A172 (cell line): ENCODE measurements at regions not wholly inside any gene's neighbourhood (a gene's known extent, or its start where the extent isn't known, plus 50 kb on each side); places are given as distances from the start of the nearest gene placed in this dataset.

Experiments
- DNase-seq: peaks from one replicate; pipeline ENCODE4 v3.0.0-alpha.2; 2015; ENCODE audit warnings: low spot score

DNA sequence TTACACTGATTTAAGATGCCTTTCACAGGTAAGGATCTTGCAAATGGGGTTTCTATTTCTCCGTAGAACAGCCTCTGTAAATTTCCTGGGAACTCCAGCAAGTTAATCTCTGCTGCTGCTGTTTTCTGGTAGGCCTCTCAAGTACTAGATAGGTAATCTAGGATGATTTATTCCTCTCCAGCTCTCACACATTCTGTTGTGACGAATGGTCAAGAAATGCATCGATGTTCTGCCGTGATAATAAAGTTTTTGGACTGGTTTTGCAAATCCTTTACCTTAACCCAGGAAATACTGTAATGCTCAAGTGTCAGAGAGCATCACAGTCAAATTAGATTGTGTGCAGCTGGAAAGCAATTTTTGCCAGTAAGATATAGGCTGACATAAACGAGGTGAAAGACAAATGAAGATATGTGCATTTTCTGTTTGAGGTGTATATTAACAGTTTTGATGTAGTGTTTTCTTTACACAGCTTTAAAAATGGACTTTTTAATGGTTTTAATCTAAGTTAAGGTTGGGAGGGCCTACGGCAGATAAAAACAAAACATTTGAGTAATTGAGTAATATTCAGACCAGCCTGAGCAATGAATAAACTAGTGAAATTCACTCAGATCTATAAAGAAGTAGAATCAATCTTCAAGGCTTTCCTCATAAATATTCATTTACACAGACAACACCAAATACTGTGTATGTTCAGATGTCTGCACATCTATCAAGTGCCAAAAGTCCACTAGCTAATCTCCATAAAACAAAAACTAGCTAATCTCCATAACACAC lies 300.6 kb upstream of the EDIL3 start:
- no peak for DNase-seq

GRCh38 chr5:84683594-84683993 lies 298.9 kb upstream of the EDIL3 start:
- no peak for DNase-seq

DNA sequence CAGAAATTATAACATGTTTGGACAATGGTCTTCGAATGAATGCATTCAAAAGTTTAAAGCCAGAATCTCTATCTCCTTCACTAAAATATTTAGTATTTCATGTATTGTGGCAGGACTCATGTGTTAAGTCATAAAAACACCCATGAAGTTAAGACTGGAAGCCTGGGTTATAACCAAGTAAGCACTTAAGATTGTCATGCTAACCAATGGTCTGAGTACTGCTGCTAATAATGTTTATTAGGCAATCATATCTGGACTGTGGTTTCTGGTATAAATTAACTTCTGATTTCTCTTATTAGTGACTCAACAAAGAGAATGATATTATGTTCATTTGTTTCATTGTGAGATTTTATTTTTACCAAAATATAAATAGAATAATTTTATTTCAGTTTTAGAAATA lies 297.9 kb upstream of the EDIL3 start:
- DNase-seq: no peak

DNA sequence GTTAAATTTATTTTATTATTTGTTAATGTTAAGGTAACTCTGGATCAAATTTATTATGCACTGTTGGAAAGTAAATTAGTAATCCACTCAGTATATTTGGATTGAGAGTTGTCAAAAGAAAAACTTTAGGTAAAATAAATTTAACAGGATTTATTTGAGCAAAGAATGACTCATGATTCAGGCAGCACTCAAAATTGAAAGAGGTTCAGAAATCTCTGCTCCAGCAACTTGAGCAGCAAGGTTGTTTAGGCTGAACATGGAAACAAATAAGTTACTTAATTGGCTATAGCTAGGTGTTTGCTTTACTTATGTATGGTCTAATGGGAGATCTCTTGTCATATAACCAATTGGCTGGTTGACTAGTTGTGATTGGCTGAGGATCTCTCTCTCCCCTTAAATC lies 296.2 kb upstream of the EDIL3 start:
- no peak for DNase-seq

DNA sequence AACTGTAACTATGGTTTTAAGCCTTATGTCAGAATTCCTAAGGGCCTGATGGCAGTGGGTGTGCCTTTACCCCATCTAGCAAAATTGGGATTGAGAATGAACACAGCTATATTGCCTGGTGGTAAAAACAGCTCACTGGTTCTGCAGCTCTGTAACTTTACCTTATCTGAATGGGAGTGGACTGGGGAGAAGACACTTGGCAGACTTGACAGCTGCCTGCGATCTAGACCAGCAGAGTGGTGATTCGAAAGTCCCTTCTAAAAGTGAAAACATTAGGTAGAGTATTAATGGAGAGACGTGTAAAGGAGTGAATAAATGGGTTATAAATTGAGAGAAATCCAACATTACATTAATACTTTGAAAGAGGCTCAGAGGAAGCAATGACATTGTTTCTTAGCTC lies 289.1 kb upstream of the EDIL3 start:
- no peak for DNase-seq

DNA sequence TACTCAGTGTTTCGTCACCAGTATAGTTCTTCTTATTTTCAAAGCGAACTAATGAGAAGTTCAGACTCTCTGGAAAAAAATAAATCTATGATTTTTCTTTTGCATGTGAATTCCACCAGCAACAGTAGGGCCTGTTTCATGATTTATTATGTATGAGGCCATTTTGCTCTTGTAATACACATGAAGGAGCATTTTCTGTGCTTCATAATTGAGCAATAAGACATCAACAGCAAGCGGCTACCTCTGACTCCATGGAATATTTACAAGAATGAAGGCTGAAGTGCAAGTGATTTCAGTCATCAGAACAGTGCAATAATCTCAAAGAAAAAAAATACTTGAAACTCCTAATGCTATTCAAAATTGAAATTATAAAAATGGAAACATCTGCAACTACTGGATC lies 282.9 kb upstream of the EDIL3 start:
- no peak for DNase-seq

GRCh38 chr5:84650429-84650828 lies 265.7 kb upstream of the EDIL3 start:
- DNase-seq: no peak

GRCh38 chr5:84647581-84647980 lies 262.9 kb upstream of the EDIL3 start:
- no peak for DNase-seq

DNA sequence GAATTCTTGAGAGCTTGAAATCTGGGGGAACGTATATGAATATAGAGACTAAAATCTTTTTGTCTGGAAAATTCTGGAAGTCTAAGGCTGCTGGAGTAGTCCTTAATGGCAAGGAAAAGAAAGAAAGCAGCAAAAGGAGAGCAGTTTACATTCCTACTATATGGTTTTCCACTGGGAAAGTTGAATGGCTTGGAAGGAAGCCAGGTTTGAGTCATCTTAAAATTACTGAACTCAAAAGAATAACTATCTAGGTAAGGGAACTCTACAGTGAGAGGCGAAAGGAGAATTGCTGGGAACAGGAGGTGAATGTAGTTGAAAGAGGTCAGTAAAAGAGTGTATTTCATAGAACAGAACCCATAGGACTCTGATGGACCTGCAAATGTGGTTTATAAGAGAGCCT lies 258.1 kb upstream of the EDIL3 start:
- peak; percentile 53 for DNase-seq

GRCh38 chr5:84642324-84642723 lies 257.6 kb upstream of the EDIL3 start:
- no peak for DNase-seq

- no peak for DNase-seq
Measured at GRCh38 chr5:84637662-84638375, 253.1 kb upstream of the EDIL3 start.

DNA sequence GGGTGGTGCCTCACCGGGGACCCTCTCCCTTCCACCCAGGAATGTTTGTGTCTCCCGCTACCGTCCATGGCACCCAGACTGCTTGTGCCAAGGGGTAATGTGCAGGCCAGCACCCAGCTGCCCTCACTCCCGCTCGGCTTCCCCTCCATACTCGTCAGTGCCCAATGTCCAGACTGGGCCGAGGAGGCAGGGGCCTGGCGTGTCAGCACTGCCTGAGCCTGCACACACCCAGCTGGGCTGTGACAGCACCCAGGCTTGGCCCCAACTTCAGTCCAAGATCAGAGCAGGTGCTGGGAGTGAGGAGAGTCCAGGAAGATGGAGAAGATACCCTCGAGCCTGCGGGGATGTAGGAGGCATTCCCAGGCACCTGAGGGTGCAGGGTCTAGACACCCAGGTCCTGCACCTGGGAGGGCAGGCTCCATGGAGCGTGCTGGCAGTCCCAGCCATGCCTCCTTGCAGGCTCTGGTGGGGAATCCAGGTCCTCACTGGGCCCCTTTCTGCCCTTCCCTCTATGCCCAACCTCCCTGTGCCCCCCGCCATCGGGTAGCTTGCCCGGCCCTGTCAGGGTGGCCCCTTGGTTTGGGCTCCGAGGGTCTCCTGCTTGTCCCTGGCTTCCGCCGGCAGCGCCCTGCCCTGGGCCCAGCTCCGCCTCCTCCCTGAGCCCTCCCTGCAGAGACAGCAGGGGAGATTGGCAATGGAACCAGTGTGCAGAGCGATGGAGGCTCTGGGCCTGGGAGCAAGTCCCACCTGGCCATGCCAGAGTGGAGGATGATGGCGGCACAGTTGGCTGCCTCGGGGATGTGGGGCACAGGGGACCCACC lies 250.8 kb upstream of the EDIL3 start:
- DNase-seq: no peak

DNA sequence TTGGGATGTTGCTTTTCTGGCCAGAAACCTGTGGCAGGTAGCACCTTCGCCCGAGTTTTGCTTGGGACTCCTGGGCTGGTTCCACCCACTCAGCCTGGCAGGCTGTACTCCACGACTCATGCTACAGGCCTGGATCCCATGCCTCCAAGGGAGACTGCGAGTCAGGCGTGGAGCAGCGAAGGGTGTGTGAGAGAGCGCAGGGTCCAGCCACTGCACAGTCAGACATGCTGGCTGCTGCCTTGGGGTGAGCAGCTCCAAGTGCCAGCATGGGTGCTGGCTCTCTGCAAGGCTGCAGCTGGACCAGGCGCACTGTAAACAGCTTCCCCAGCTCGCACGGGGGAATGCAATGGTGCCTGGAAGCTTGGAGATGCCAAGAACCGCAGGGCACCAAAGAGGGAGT lies 249.6 kb upstream of the EDIL3 start:
- no peak for DNase-seq

DNA sequence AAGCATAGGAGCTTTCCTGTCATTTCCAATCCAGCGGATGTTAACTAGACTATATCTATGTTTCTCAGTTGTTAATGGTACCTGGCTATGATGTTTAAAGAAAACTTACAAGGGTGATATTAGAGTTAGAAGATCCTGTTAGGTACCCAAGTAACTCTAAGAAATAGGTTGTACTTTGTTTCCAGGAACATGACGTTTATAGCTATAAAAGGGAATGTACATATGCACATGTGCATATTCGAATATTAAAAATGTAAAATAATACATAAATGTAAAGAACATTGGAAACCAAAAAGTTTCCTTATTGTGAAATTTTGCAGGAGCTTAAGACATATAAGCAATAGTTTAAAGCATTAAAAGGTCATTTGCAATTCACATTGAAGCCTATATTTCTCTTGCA lies 247.7 kb upstream of the EDIL3 start:
- no peak for DNase-seq

- no peak for DNase-seq
Measured at GRCh38 chr5:84628918-84629317, 244.2 kb upstream of the EDIL3 start.

DNA sequence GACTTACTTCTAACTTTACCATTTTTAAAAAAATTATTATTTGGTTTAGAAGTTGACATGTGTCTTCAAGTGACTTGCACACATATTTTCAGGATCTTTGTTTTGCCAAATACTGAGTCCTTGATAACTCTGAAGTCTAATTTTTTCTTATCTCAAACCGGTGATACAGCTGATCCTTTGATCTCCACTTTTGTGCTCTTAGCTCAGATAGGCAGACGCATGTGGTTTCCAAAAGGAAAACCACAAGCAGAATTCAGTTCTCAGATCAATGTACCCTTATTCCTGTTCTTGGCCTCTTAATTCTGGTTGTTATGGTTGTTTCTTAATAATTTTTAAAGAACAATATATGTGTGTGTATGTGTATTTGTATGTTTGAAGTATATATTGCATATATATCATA lies 238.3 kb upstream of the EDIL3 start:
- DNase-seq: no peak

DNA sequence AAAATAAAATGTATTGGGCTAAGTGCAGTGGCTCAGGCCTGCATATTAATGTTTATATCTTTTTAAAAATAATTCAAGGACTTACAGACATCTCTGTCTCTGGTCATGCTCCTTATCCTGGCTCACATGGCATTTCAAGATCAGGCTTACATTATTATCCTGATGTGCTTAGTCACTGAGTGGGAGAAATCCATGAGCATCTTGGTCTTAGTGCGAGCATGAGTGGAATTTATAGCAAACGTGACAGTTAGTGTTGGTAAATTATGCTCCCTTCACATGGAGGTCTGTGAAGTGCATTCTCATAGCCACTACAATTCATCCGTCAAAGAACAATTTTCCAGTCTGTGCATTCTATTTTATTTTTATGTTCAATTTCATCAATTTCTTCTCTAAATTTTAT lies 237.8 kb upstream of the EDIL3 start:
- DNase-seq: no peak

GRCh38 chr5:84618262-84618661 lies 233.6 kb upstream of the EDIL3 start:
- DNase-seq: no peak

GRCh38 chr5:84614906-84615305 lies 230.2 kb upstream of the EDIL3 start:
- no peak for DNase-seq

DNA sequence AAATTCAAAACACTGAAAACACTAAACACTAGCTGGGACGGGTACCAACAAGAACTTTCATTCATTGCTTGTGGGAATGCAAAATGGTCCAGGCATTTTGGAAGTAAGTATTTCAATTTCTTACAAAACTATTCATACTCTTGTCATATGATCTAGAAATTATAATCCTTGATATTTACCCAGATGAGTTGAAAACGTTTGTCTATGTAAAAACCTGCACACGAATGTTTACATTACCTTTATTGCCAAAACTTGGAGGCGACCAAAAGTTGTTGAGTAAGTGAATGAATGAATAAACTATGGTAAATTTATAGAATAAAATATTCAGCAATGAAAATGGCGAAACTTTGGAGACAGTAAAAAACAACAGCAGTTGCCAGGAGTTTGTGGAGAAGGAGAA lies 222.1 kb upstream of the EDIL3 start:
- no peak for DNase-seq

DNA sequence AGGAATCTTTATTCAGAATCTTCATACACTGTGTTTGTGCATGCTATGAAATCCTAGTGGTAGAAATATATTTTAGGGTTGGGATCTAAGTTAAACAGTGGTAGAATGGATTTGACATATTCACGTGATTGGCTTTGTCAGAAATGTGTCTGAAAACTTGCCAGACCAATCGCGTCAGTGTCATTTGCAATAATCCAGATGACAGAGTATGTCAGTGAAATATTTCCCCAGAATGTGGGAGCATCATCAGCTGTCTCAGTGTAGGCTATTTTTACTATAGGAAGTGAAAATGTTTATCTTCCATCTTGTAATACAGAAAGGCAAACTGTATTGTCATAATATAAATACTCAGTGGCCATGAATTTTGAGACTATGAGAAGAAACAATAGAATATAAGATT lies 220.6 kb upstream of the EDIL3 start:
- DNase-seq: no peak

DNA sequence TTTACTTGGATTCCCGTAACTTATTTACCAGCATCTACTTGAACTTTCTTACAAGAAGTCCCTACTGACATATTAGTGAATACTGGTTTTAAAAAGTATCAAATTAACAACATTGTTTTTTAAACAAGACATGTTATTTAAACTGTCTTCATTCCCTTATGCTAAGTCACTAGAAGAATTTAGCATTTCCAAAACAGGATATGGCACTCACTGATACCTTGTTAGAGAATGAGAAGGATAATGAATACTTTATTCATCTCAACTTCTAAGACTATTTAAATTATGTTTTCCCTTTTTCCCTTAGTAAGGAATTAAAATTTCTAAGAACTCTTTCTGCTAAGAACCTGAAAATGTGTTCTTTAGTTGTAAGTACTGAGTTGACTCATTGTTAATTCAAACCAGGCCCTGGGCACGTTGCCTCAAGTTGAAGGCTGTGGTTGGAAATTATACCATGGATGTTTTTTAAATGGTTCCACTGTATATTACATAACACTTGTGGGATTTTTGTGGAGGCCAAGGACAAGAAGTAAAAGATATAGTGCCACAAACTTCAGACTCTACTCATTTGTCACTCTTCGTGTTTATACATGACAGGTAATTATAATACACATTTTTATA lies 219.0 kb upstream of the EDIL3 start:
- peak; percentile 40 for DNase-seq
